Skeletal muscle tissue (tissue), 3 donors: ENCODE measurements at regions not wholly inside any gene's neighbourhood (a gene's known extent, or its start where the extent isn't known, plus 50 kb on each side); places are given as distances from the start of the nearest gene placed in this dataset.
"Not testable (repeated sequence)": the region's sequence is repeated elsewhere in the genome, so short reads cannot be mapped to it uniquely, and the experiment has no call there.

Experiments
- H3K27ac ChIP-seq: one replicate; pipeline ENCODE4 v1.7.0; 2013; ENCODE audit warnings: mild to moderate bottlenecking, low read depth, low read length, inconsistent platforms
- H3K27me3 ChIP-seq, 3 donors: one replicate each; pipeline ENCODE4 v1.7.0; 2013; ENCODE audit warnings: low read length in 3 of 3; ENCODE audit not compliant: control insufficient read depth in 3 of 3, insufficient read depth in 3 of 3
- H3K36me3 ChIP-seq, 3 donors: one replicate each; pipeline ENCODE4 v1.7.0; 2013; ENCODE audit warnings: low read length in 3 of 3; ENCODE audit not compliant: control insufficient read depth in 3 of 3, insufficient read depth in 3 of 3
- H3K4me1 ChIP-seq, 3 donors: one replicate each; pipeline ENCODE4 v1.7.0; 2013; ENCODE audit warnings: low read length in 3 of 3, mild to moderate bottlenecking in 3 of 3; ENCODE audit not compliant: control insufficient read depth in 3 of 3, insufficient read depth in 3 of 3
- H3K4me3 ChIP-seq, 3 donors: one replicate each; pipeline ENCODE4 v1.7.0; 2013; ENCODE audit warnings: low read length in 3 of 3
- H3K9ac ChIP-seq, 3 donors: one replicate each; pipeline ENCODE4 v1.7.0; 2013; ENCODE audit warnings: low read length in 3 of 3, mild to moderate bottlenecking in 3 of 3, moderate library complexity in 2 of 3, low read depth in 1 of 3
- H3K9me3 ChIP-seq, 3 donors: one replicate each; pipeline ENCODE4 v1.7.0; 2013; ENCODE audit warnings: low read length in 3 of 3; ENCODE audit not compliant: control insufficient read depth in 3 of 3
- donor health status: Osteomylitis.

DNA sequence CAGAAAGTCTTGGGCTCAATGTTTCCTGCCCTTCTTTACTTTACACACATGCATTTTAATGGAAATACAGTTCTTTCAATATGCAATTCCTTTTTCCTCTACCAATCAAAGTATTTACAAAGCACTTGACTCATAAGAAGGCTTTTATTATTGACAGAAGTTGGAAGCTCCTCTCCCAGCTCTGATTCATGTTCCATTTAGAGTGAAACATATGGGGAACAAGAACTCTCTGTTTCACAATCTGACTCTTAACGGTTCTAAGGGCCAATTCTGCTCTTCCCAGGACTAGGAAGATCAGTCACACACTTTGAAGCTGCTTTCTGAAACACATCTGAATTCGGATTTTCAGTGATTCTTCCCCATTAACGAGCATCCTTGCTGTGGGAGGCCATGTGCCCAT is 300.5 kb downstream of the ANAPC1 start:
- not testable (repeated sequence) for H3K4me3 ChIP-seq, H3K9ac ChIP-seq, H3K27ac ChIP-seq, H3K9me3 ChIP-seq, H3K4me1 ChIP-seq, H3K36me3 ChIP-seq, H3K27me3 ChIP-seq

DNA sequence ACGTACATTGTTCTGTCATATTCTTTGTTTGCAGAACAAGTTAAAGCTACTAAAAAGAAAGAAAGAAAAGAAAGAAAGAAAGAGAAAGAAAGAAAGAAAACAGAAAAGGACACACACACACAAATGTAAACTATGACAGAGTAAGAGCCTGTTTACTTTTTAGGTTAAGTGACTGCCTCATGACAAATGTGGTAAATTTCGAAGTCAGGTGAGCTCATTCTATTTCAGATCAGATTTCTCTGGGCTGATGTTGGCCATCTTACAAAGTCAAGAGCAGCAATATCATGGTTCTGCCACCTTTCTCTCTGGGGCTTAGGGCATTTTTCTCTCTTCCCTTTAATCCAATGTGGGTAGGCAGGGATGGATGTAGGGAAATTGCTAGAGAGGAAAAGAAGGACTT is 299.5 kb downstream of the ANAPC1 start:
- H3K4me1 ChIP-seq, H3K9ac ChIP-seq, H3K27me3 ChIP-seq, H3K9me3 ChIP-seq, H3K4me3 ChIP-seq, H3K36me3 ChIP-seq, H3K27ac ChIP-seq: not testable (repeated sequence)

DNA sequence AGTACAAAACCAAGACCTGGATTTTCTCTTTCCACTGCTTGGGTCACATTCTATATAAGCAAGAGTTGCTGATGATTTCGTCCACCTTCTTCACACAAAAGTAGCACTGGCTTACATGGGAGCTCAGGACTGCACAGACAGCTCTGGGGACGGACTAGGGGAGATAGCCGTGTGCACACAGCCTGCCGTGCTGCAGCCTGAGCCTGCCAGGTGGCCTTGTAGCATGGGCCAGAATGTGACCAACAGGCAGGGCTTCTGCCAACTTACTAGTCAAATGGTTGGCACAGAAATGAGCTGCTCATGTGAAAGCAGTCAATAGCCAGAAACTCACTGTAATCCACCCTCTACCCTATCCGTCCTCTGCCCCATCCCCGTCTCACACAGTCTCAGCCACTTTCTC is 299.0 kb downstream of the ANAPC1 start:
- not testable (repeated sequence) for H3K4me3 ChIP-seq, H3K27ac ChIP-seq, H3K9me3 ChIP-seq, H3K4me1 ChIP-seq, H3K27me3 ChIP-seq, H3K36me3 ChIP-seq, H3K9ac ChIP-seq

DNA sequence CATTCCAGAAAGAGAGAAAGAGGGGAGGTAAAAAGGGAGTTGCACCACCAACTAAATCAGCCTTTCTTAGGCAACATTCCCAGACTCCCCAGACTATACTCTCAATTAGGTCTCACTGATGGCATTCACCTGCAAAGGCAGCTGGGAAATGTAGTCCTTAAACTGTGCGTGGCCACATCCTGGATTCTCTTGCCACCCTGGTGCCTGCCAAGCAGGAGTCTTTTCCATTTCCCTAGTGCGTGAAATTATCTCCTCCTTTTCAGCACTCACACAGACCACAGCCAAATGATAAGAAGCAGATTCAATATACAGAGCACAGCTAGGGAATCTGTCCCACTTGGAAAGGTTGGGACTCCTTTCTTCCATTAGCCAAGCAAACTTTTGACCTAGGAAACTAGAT is 298.0 kb downstream of the ANAPC1 start:
- H3K27me3 ChIP-seq, H3K4me3 ChIP-seq, H3K9ac ChIP-seq, H3K36me3 ChIP-seq, H3K27ac ChIP-seq, H3K4me1 ChIP-seq, H3K9me3 ChIP-seq: not testable (repeated sequence)

DNA sequence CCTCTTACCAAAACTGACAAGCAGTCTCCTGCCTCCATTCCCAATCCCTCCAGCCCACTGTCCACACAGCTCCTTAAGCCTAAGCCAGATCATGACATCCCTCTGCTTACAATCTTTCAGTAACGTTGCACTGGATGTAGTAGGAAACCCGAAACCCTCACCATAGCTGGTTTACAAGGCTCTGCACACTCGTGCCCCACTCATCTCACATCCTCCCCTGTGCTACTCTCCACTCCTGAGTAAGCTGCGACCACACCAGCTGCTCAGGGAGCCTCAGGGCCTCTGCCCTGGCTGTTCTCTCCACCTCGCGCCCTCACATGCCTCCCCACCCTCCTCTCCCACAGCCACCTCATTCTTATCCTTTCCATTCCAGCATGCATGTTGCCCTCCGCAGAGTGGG is 288.9 kb downstream of the ANAPC1 start:
- H3K4me1 ChIP-seq, H3K9me3 ChIP-seq, H3K9ac ChIP-seq, H3K27ac ChIP-seq, H3K27me3 ChIP-seq, H3K4me3 ChIP-seq, H3K36me3 ChIP-seq: not testable (repeated sequence)

DNA sequence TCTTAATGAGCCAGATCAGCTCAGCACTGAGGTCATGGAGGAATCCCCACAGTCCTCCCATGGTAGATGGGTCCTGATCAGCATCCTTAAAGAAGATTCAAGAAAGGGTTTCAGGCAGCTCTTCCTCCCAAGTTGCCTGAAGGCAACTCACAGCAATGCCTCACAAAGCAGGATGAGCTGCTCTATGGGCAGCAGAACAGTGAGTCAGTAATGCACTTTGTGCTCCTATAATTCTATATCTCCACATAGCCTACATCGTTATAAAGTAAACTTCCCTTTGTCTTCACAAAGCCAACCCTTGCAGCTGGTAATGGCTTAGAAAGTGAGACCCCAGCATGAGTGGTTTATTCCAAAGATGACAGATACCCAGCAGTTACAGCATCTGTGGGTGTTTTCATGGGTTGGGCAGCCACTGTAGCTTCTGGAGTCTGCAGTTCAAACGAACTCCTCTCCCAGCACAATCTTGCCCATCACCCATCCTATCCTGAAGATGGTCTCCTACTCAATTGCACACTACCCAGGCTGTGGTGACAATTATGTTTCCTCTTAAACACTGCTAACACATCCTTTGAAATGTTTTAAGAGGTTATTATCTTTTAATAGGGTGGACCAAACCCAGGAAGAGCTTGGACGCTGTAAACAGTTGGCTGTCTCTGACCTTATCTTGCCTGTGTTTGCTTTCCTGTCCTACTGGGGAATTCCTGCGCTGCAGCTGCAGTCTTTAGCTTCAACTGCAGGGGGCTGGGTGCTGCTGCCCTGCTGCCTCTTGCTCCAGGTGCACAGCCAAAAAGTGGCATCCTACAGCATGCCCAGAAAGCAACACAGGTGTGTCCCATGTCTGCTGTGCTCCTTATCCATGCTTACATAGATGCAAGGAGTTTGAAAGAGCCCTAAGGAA is 286.9 kb downstream of the ANAPC1 start:
- not testable (repeated sequence) for H3K9ac ChIP-seq, H3K4me1 ChIP-seq, H3K36me3 ChIP-seq, H3K4me3 ChIP-seq, H3K27ac ChIP-seq, H3K27me3 ChIP-seq, H3K9me3 ChIP-seq

DNA sequence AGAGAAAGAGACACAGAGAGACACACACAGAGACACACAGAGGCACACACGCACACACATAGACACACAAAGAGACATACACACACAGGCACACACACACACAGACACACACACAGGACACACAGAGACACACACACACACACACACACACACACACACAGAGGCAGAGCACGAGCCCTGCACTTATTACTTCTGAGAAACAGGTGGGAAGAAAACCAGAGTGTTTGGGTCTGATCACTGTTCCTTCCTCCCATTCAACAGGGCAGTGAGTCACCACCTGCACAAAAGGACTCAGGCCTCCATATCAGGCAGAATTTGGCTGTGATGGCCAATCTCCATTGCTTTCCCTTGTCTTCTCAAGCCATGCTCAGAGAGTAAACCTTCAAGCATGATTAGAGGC is 285.0 kb downstream of the ANAPC1 start:
- H3K27ac ChIP-seq, H3K9me3 ChIP-seq, H3K9ac ChIP-seq, H3K4me1 ChIP-seq, H3K36me3 ChIP-seq, H3K4me3 ChIP-seq, H3K27me3 ChIP-seq: not testable (repeated sequence)

DNA sequence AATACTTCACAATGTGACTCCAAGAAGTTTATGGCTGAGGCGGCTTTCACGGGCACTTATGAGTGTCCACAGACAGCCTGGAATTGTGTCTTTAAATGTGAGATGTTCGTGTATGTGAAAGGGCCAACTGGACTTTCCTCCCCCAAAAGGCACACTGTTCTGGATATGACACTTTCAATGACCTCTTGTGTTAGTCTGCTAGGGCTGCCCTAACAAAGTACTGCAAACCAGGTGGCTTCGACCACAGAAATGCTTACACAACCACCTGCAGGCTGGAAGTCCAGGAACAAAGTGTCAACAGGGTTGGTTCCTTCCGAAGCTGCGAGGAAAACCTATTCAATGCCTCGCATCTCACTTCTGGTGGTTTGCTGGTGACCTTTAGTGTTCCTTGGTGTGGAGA is 281.7 kb downstream of the ANAPC1 start:
- not testable (repeated sequence) for H3K36me3 ChIP-seq, H3K27me3 ChIP-seq, H3K27ac ChIP-seq, H3K4me3 ChIP-seq, H3K9ac ChIP-seq, H3K4me1 ChIP-seq, H3K9me3 ChIP-seq

DNA sequence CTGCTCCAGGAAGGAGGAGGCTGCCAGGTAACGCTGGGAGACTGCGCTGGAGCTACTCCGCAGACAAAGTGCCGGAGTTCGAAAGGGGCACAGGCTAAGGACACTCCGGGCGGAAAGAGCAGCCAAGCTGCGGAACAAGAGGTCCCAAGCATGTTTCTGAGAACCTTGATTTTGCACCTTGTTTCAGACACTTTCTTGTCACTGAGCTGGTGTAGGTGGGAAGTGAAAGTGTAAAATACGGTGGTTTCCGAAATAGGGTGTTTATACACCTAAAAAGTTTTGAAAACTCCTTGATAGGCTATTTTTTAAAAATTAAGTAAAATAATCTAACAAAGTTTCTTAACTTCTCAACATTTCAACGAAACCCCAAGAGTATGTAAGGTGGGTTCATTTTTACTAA is 278.2 kb downstream of the ANAPC1 start:
- not testable (repeated sequence) for H3K36me3 ChIP-seq, H3K4me1 ChIP-seq, H3K9me3 ChIP-seq, H3K27ac ChIP-seq, H3K4me3 ChIP-seq, H3K9ac ChIP-seq, H3K27me3 ChIP-seq

DNA sequence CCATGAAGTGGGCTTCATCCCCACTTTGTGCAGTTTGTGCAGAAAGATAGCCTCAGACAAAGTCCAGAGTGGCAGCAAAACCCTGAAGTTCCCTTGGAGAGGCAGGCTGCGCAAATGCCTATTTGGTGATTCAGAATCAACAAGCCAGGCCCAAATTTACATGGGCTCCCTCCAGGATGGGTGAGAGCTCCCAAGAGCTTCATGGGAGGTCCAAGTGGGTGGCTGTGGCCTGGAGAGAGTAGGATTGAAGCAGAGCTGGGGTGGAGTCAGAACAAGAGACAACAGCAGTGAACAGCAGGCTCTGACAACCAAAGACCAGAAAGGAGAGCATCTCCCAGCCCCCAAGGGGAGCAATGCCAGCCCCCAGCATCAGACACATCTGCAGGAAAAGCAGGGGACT is 277.4 kb downstream of the ANAPC1 start:
- H3K9me3 ChIP-seq, H3K4me3 ChIP-seq, H3K36me3 ChIP-seq, H3K27ac ChIP-seq, H3K9ac ChIP-seq, H3K27me3 ChIP-seq, H3K4me1 ChIP-seq: not testable (repeated sequence)
